ENCODE measurements at regions not wholly inside any gene's neighbourhood (a gene's known extent, or its start where the extent isn't known, plus 50 kb on each side); places are given as distances from the start of the nearest gene placed in this dataset.

- DNase-seq (ENCODE audit: extremely low read depth in 1 of 4, low spot score in 3 of 4) (no peak), ATAC-seq (no peak), FAIRE-seq (no peak)
- 5% methylated on average over 4 of the region's 4 CpGs for WGBS (ENCODE audit: insufficient coverage, low coverage, missing lambda C conversion rate)
- Histone ChIP-seq H3K27me3 (ENCODE audit: control insufficient read depth in 2 of 2, insufficient read depth in 2 of 2, low read length in 2 of 2) (no peaks in the 10 kb centered on the region), H2AFZ (ENCODE audit: low read depth, low read length) (no peak overlapping the region), H3K79me2 (ENCODE audit: control insufficient read depth, insufficient read depth, low read length) (no peaks in the 10 kb centered on the region), H3K36me3 (ENCODE audit: control insufficient read depth, insufficient read depth, low read length) (no peaks in the 10 kb centered on the region), H3K27ac (ENCODE audit: extremely low read depth, low read depth, low read length) (no peak overlapping the region), H3K9me1 (ENCODE audit: control insufficient read depth, insufficient read depth, low read length) (no peaks in the 10 kb centered on the region), H3K9me3 (replicated peaks; ENCODE audit: control insufficient read depth, insufficient read depth, low read depth, low read length) (no peaks in the 10 kb centered on the region), H3K9ac (ENCODE audit: insufficient read depth in 1 of 2, low read depth in 2 of 2, low read length in 2 of 2) (no peak overlapping the region), H3K4me2 (ENCODE audit: insufficient read depth, low read length) (no peak overlapping the region), H3K4me1 (replicated peaks in 1 of 2; ENCODE audit: control insufficient read depth in 2 of 2, insufficient read depth in 2 of 2, low read length in 2 of 2) (no peaks in the 10 kb centered on the region), H4K20me1 (replicated peaks; ENCODE audit: control insufficient read depth, insufficient read depth, low read length) (no peaks in the 10 kb centered on the region), H3K4me3 (no peak overlapping the region)
- TF ChIP-seq ZNF197 (CRISPR knock-in tag; IDR thresholded peaks at IDR 0.05; ENCODE audit: low read depth): no peak
- TF ChIP-seq, protein P1, sequence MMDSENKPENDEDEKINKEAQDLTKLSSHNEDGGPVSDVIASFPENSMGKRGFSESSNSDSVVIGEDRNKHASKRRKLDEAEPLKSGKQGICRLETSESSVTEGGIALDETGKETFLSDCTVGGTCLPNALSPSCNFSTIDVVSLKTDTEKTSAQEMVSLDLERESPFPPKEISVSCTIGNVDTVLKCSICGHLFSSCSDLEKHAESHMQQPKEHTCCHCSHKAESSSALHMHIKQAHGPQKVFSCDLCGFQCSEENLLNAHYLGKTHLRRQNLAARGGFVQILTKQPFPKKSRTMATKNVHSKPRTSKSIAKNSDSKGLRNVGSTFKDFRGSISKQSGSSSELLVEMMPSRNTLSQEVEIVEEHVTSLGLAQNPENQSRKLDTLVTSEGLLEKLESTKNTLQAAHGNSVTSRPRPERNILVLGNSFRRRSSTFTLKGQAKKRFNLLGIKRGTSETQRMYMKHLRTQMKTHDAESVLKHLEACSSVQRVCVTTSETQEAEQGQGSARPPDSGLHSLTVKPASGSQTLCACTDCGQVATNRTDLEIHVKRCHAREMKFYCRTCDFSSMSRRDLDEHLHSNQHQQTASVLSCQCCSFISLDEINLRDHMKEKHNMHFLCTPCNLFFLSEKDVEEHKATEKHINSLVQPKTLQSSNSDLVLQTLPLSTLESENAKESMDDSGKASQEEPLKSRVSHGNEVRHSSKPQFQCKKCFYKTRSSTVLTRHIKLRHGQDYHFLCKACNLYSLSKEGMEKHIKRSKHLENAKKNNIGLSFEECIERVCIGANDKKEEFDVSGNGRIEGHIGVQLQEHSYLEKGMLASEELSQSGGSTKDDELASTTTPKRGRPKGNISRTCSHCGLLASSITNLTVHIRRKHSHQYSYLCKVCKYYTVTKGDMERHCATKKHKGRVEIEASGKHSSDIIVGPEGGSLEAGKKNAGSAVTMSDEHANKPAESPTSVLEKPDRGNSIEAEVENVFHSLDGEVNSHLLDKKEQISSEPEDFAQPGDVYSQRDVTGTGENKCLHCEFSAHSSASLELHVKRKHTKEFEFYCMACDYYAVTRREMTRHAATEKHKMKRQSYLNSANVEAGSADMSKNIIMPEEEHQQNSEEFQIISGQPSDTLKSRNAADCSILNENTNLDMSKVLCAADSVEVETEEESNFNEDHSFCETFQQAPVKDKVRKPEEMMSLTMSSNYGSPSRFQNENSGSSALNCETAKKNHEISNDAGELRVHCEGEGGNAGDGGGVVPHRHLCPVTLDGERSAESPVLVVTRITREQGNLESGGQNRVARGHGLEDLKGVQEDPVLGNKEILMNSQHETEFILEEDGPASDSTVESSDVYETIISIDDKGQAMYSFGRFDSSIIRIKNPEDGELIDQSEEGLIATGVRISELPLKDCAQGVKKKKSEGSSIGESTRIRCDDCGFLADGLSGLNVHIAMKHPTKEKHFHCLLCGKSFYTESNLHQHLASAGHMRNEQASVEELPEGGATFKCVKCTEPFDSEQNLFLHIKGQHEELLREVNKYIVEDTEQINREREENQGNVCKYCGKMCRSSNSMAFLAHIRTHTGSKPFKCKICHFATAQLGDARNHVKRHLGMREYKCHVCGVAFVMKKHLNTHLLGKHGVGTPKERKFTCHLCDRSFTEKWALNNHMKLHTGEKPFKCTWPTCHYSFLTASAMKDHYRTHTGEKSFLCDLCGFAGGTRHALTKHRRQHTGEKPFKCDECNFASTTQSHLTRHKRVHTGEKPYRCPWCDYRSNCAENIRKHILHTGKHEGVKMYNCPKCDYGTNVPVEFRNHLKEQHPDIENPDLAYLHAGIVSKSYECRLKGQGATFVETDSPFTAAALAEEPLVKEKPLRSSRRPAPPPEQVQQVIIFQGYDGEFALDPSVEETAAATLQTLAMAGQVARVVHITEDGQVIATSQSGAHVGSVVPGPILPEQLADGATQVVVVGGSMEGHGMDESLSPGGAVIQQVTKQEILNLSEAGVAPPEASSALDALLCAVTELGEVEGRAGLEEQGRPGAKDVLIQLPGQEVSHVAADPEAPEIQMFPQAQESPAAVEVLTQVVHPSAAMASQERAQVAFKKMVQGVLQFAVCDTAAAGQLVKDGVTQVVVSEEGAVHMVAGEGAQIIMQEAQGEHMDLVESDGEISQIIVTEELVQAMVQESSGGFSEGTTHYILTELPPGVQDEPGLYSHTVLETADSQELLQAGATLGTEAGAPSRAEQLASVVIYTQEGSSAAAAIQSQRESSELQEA (IDR thresholded peaks at IDR 0.05; ENCODE audit: low read depth): no peak
- TF ChIP-seq, protein P2, sequence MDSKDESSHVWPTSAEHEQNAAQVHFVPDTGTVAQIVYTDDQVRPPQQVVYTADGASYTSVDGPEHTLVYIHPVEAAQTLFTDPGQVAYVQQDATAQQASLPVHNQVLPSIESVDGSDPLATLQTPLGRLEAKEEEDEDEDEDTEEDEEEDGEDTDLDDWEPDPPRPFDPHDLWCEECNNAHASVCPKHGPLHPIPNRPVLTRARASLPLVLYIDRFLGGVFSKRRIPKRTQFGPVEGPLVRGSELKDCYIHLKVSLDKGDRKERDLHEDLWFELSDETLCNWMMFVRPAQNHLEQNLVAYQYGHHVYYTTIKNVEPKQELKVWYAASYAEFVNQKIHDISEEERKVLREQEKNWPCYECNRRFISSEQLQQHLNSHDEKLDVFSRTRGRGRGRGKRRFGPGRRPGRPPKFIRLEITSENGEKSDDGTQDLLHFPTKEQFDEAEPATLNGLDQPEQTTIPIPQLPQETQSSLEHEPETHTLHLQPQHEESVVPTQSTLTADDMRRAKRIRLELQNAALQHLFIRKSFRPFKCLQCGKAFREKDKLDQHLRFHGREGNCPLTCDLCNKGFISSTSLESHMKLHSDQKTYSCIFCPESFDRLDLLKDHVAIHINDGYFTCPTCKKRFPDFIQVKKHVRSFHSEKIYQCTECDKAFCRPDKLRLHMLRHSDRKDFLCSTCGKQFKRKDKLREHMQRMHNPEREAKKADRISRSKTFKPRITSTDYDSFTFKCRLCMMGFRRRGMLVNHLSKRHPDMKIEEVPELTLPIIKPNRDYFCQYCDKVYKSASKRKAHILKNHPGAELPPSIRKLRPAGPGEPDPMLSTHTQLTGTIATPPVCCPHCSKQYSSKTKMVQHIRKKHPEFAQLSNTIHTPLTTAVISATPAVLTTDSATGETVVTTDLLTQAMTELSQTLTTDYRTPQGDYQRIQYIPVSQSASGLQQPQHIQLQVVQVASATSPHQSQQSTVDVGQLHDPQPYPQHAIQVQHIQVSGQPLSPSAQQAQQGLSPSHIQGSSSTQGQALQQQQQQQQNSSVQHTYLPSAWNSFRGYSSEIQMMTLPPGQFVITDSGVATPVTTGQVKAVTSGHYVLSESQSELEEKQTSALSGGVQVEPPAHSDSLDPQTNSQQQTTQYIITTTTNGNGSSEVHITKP (IDR thresholded peaks at IDR 0.05; ENCODE audit: partially characterized antibody): no peak
- no peak for TF ChIP-seq EP300 (IDR thresholded peaks at IDR 0.05; ENCODE audit: low read length)
- TF ChIP-seq SRSF3 (IDR thresholded peaks at IDR 0.05; ENCODE audit: insufficient read depth, low read length): no peak
- no peak for TF ChIP-seq PTTG1 (tag; IDR thresholded peaks at IDR 0.05; ENCODE audit: low read depth)
- CTCF ChIA-PET (ENCODE audit: low intra/inter-chr PET ratio): no interaction called here
- in situ Hi-C loops (cut with MboI) (no loop called here), intact Hi-C loops (cut with micrococcal nuclease) (no loop called here)
- BruUV-seq (replicated peaks): no TSS peak
- POLR2A ChIA-PET: no interaction called here
Observed at GRCh38 chr2:122830157-122830556, 1074.7 kb downstream of the TSN start.
